ENCODE measurements at regions not wholly inside any gene's neighbourhood (a gene's known extent, or its start where the extent isn't known, plus 50 kb on each side); places are given as distances from the start of the nearest gene placed in this dataset.

GRCh38 chr6:110526726-110527125 is 50.3 kb upstream of the SLC22A16 start:
- Histone ChIP-seq H3K9ac (ENCODE audit: low read length) (no peak overlapping the region), H2BK12ac (ENCODE audit: low read length) (no peak overlapping the region), H3K79me2 (ENCODE audit: control insufficient read depth, insufficient read depth, low read length, poor library complexity) (no peaks in the 10 kb centered on the region), H3K4me1 (ENCODE audit: control insufficient read depth in 1 of 2, insufficient read depth in 2 of 2, low read length in 2 of 2) (peaks cover 0 to 8% of the 10 kb centered on the region in 2 experiments), H4K91ac (ENCODE audit: low read depth, low read length) (no peak overlapping the region), H2AK5ac (ENCODE audit: low read length) (no peak overlapping the region), H4K8ac (ENCODE audit: low read depth, low read length) (no peak overlapping the region), H3K36me3 (ENCODE audit: control insufficient read depth in 1 of 2, insufficient read depth in 2 of 2, low read length in 2 of 2) (no peaks in the 10 kb centered on the region), H2AFZ (ENCODE audit: insufficient read depth, low read length, poor library complexity) (no peak overlapping the region), H3K18ac (ENCODE audit: low read length) (no peak overlapping the region), H3K4me3 (ENCODE audit: low read depth, low read length) (no peak overlapping the region), H3K27me3 (ENCODE audit: insufficient read depth, low read length) (no peaks in the 10 kb centered on the region), H3K79me1 (ENCODE audit: low read length) (peaks cover 2% of the 10 kb centered on the region), H3K23ac (ENCODE audit: low read length) (no peak overlapping the region), H3K14ac (ENCODE audit: low read length) (no peak overlapping the region), H3K4ac (ENCODE audit: low read depth, low read length) (no peak overlapping the region), H4K12ac (ENCODE audit: low read depth, low read length) (no peak overlapping the region), H3K27ac (ENCODE audit: low read depth, low read length) (no peak overlapping the region), H2BK5ac (ENCODE audit: low read depth, low read length, poor library complexity) (no peak overlapping the region), H3K9me3 (ENCODE audit: insufficient read depth, low read depth, low read length) (no peaks in the 10 kb centered on the region), H3K4me2 (ENCODE audit: low read length) (no peak overlapping the region), H2BK120ac (ENCODE audit: insufficient read depth, low read length, poor library complexity) (no peak overlapping the region)
- no CpG with 5 or more reads among the region's 3 CpGs for WGBS (ENCODE audit: extremely low coverage, insufficient coverage, insufficient read length)
- no peak for DNase-seq
